ENCODE measurements at regions not wholly inside any gene's neighbourhood (a gene's known extent, or its start where the extent isn't known, plus 50 kb on each side); places are given as distances from the start of the nearest gene placed in this dataset.

DNA sequence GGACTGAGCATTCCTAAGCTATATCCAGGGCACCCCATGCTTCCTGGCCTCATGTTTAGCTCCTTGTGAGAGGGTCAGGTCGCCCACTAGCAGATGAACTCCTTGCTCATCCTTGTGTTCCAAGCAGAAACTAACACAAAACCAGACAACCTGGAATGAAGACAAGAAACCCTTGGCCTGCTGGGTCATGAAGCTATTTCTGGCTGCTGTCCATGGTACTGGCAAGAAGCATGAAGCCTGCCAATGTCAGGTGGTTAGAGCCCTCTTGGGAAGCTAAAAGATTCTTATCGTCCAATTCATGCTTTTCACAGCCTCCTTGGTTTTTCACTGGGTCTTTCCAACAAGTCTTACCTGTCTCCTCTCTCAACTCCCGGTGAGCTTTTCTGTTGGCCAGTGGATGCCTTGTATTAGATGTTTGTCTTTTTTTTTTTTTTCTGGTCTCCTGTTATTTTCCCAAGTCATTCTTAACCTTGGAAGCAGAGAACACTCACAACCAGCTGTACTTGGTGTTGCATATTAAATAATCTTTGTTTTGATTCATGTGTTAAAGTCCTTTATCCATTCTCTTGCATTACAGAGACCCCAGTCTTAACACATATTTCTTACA lies 180.3 kb downstream of the ANKRD60 start:
- no peak overlapping the region for H3K4me3 ChIP-seq (ENCODE audit: low read depth, low read length)
- no peaks in the 10 kb centered on the region for H3K27me3 ChIP-seq (ENCODE audit: insufficient read depth, low read depth, severe bottlenecking)
- peaks cover 4% of the 10 kb centered on the region for H3K9me3 ChIP-seq (ENCODE audit: severe bottlenecking)
- TF ChIP-seq, protein P1, sequence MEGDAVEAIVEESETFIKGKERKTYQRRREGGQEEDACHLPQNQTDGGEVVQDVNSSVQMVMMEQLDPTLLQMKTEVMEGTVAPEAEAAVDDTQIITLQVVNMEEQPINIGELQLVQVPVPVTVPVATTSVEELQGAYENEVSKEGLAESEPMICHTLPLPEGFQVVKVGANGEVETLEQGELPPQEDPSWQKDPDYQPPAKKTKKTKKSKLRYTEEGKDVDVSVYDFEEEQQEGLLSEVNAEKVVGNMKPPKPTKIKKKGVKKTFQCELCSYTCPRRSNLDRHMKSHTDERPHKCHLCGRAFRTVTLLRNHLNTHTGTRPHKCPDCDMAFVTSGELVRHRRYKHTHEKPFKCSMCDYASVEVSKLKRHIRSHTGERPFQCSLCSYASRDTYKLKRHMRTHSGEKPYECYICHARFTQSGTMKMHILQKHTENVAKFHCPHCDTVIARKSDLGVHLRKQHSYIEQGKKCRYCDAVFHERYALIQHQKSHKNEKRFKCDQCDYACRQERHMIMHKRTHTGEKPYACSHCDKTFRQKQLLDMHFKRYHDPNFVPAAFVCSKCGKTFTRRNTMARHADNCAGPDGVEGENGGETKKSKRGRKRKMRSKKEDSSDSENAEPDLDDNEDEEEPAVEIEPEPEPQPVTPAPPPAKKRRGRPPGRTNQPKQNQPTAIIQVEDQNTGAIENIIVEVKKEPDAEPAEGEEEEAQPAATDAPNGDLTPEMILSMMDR (IDR thresholded peaks at IDR 0.05; ENCODE audit: low read depth, low read length) = no peak
- no peak for DNase-seq
- H3K27ac ChIP-seq = no peak overlapping the region
- H3K36me3 ChIP-seq = no peaks in the 10 kb centered on the region

DNA sequence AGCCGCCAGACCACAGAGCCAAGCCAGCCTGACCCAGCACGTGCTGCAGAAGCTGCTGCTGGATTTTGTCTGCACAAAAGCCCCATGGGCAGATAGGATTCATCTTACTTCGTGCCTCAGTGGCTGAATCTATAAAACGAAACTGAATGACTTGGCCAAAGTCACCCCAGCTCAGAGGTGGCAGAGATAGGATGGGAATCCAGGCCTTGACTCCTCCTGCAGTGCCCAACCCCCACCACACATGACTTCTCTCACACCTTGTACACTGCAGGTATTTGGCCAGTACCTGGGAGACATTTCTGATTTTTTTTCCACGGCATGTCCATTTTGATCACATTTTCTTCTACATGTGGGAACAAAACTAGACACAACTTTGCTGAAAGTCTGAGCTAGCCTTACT lies 182.1 kb downstream of the ANKRD60 start:
- Histone ChIP-seq H3K27me3 (ENCODE audit: insufficient read depth, low read depth, severe bottlenecking) (no peaks in the 10 kb centered on the region), H3K36me3 (no peaks in the 10 kb centered on the region), H3K27ac (no peak overlapping the region), H3K9me3 (ENCODE audit: severe bottlenecking) (peaks cover under 1% of the 10 kb centered on the region), H3K4me3 (ENCODE audit: low read depth, low read length) (no peak overlapping the region)
- TF ChIP-seq, protein P1 (IDR thresholded peaks at IDR 0.05; ENCODE audit: low read depth, low read length) = no peak
- DNase-seq = no peak

DNA sequence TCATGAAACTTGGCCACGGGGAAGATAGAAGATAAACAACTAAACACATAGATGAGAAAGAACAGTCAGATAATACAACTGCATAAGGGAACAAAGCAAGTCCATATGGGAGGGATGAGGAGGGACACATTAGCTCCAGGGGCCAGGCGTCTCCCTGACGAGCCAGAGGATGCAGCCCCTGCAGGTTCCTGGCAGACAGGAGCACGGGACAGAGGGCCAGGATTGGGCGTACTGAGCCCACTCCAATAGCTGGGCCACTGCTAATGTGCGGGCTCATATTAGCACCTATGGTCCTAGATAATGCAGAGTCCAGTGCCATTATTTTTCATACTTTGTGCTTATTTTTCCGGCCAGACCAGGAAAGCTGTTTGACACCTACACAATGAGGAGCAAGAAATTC lies 182.9 kb downstream of the ANKRD60 start:
- no peaks in the 10 kb centered on the region for H3K27me3 ChIP-seq (ENCODE audit: insufficient read depth, low read depth, severe bottlenecking)
- TF ChIP-seq, protein P1 (IDR thresholded peaks at IDR 0.05; ENCODE audit: low read depth, low read length) = no peak
- H3K27ac ChIP-seq = no peak overlapping the region
- H3K36me3 ChIP-seq = no peaks in the 10 kb centered on the region
- H3K9me3 ChIP-seq (ENCODE audit: severe bottlenecking) = no peaks in the 10 kb centered on the region
- no peak overlapping the region for H3K4me3 ChIP-seq (ENCODE audit: low read depth, low read length)
- DNase-seq = no peak

DNA sequence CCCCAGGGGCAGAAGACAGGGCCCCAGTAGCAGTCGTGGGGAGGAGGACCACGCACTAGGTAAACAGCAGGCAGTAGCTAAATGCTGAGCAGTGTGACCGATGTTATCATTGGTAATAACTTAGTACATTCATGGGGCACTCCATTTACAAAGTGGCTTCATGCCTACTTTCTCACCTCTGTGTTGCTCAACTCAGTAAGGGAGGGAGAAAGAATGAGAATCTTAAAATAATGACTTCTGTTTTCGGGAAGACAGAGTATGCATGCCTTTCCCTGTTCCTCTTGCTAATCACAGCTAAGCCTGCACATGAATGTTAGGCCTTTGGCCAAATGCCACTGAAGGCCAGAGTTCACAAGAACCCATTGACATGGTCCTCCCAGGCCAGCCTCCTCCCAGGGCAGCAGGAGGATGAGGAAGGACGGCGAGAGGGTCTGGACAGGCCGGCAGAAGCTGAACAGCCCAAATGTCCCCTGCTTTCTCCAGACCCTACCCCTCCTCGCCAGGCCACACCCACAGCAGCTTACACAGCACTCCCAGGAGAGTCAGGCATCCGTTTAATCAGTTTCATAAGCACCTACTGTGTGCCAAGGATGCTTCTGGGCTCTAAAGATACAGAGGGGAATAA lies 183.4 kb downstream of the ANKRD60 start:
- Histone ChIP-seq H3K4me3 (ENCODE audit: low read depth, low read length) (no peak overlapping the region), H3K9me3 (ENCODE audit: severe bottlenecking) (no peaks in the 10 kb centered on the region), H3K27me3 (ENCODE audit: insufficient read depth, low read depth, severe bottlenecking) (no peaks in the 10 kb centered on the region), H3K36me3 (no peaks in the 10 kb centered on the region), H3K27ac (no peak overlapping the region)
- TF ChIP-seq, protein P1 (IDR thresholded peaks at IDR 0.05; ENCODE audit: low read depth, low read length) = no peak
- no peak for DNase-seq

DNA sequence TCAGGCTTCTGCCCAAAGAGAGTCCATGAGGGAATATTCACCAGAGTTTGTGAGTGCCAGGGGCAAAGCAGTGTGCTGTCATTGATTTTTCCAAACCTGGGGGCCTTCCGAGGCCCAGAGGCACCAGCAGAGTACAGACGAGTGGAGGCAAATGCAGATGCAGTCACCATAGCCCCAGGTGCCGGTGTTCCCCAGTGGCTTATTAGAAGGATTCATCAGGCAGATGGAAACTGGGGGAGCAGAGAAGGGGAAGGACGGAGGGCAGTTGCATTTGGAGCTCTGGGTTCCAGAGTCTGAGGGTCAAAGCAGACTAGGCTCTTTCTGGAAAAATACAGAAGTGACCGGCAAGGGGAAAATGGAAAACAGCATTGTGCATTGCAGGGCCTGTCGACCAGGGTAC lies 184.2 kb downstream of the ANKRD60 start:
- Histone ChIP-seq H3K27me3 (ENCODE audit: insufficient read depth, low read depth, severe bottlenecking) (no peaks in the 10 kb centered on the region), H3K36me3 (no peaks in the 10 kb centered on the region), H3K9me3 (ENCODE audit: severe bottlenecking) (no peaks in the 10 kb centered on the region), H3K27ac (no peak overlapping the region), H3K4me3 (ENCODE audit: low read depth, low read length) (no peak overlapping the region)
- no peak for DNase-seq
- TF ChIP-seq, protein P1 (IDR thresholded peaks at IDR 0.05; ENCODE audit: low read depth, low read length) = no peak

All from WERI-Rb-1 (cell line).